Peyer's patch (tissue), 4 donors: ENCODE measurements at regions not wholly inside any gene's neighbourhood (a gene's known extent, or its start where the extent isn't known, plus 50 kb on each side); places are given as distances from the start of the nearest gene placed in this dataset.

Experiments used
- POLR2A ChIP-seq, 2 donors: fragments of 450-650 bp; IDR thresholded peaks; one replicate each; pipeline ENCODE4 v1.5.1; 2017; ENCODE audit warnings: antibody characterized with exemption in 2 of 2, mild to moderate bottlenecking in 2 of 2, moderate library complexity in 2 of 2
- TF ChIP-seq, protein P1 (sequence below), 6 experiments: fragments of 450-650 bp in 4 of 6; fragments of 200-600 bp in 2 of 6; sonication (generic) in 1 of 6; IDR thresholded peaks; one replicate each; pipeline ENCODE4 v1.5.1; 2017 to 2019; ENCODE audit warnings: antibody characterized with exemption in 6 of 6, mild to moderate bottlenecking in 3 of 6, moderate library complexity in 1 of 6

DNA sequence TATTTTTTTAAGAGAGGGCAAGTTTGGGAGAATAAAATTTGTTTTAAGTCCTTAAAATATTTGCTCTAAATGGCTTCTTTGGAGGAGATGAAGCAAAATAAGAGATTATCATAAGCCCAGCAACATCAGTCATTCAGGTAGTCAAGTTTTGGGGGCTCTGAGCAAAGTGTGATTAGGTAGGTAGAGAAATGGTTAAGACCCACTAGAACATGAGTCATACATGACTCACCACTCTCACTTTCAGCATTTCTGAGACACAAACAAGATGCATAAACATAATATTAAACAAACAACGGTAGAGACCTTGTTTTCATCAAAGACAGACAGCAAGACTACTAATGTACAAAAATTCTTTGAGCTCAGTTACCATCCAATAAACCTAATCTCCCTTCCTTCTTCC is 272.2 kb downstream of the LMO4 start:
- TF ChIP-seq, protein P1, sequence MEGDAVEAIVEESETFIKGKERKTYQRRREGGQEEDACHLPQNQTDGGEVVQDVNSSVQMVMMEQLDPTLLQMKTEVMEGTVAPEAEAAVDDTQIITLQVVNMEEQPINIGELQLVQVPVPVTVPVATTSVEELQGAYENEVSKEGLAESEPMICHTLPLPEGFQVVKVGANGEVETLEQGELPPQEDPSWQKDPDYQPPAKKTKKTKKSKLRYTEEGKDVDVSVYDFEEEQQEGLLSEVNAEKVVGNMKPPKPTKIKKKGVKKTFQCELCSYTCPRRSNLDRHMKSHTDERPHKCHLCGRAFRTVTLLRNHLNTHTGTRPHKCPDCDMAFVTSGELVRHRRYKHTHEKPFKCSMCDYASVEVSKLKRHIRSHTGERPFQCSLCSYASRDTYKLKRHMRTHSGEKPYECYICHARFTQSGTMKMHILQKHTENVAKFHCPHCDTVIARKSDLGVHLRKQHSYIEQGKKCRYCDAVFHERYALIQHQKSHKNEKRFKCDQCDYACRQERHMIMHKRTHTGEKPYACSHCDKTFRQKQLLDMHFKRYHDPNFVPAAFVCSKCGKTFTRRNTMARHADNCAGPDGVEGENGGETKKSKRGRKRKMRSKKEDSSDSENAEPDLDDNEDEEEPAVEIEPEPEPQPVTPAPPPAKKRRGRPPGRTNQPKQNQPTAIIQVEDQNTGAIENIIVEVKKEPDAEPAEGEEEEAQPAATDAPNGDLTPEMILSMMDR (IDR thresholded peaks at IDR 0.05): no peak
- no peak for TF ChIP-seq POLR2A (IDR thresholded peaks at IDR 0.05)
